ENCODE measurements at regions not wholly inside any gene's neighbourhood (a gene's known extent, or its start where the extent isn't known, plus 50 kb on each side); places are given as distances from the start of the nearest gene placed in this dataset.

- ChIA-PET CTCF (interaction anchor here (0.5 kb wide), 1 partner anchor 180 kb away, joined by 3 read pairs; no protein-coding TSS in a partner anchor), POLR2A (no interaction called here)
- in situ Hi-C loops (cut with HindIII; ENCODE audit: low pct_unique_long_range_greater_than_20kb, low sequenced_read_pairs) (no loop called here), intact Hi-C loops (cut with micrococcal nuclease; ENCODE audit: unreplicated experiment) (loop anchor here (2.0 to 10.0 kb wide), 3 partner anchors 254 to 564 kb away; no protein-coding TSS in a partner anchor)
- no TSS peak for BruUV-seq (replicated peaks)
- H3K27ac ChIP-seq (ENCODE audit: low read length) = no peak overlapping the region
- DNase-seq (ENCODE audit: low read depth, low spot score) (peak; percentile 45), ATAC-seq (peak; percentile 83)
- no peak overlapping the region for H3K4me3 ChIP-seq (ENCODE audit: low read depth in 2 of 2, low read length in 2 of 2)
- H3K4me1 ChIP-seq (ENCODE audit: control insufficient read depth, insufficient read depth, low read length) = no peaks in the 10 kb centered on the region
- H3K27me3 ChIP-seq (ENCODE audit: control insufficient read depth, insufficient read depth, low read length) = no peaks in the 10 kb centered on the region
- TF ChIP-seq CTCF (IDR thresholded peaks at IDR 0.05) (peak; percentile 80), SIN3A (IDR thresholded peaks at IDR 0.05; ENCODE audit: borderline replicate concordance, insufficient read depth, low read depth, low read length) (no peak)
- H3K9me3 ChIP-seq (ENCODE audit: control insufficient read depth, insufficient read depth, low read depth, low read length) = no peaks in the 10 kb centered on the region
- no peaks in the 10 kb centered on the region for H3K36me3 ChIP-seq (ENCODE audit: control insufficient read depth, insufficient read depth, low read length)
Measured at GRCh38 chr2:136378712-136379595, 261.0 kb upstream of the CXCR4 start.

- no peak overlapping the region for H3K4me3 ChIP-seq (ENCODE audit: low read depth in 2 of 2, low read length in 2 of 2)
- H3K27ac ChIP-seq (ENCODE audit: low read length) = no peak overlapping the region
- CTCF ChIA-PET = no interaction called here
- no peaks in the 10 kb centered on the region for H3K36me3 ChIP-seq (ENCODE audit: control insufficient read depth, insufficient read depth, low read length)
- intact Hi-C loops (cut with micrococcal nuclease; ENCODE audit: unreplicated experiment) (loop anchor here (2.0 to 10.0 kb wide), 3 partner anchors 253 to 563 kb away; no protein-coding TSS in a partner anchor), in situ Hi-C loops (cut with HindIII; ENCODE audit: low pct_unique_long_range_greater_than_20kb, low sequenced_read_pairs) (no loop called here)
- no peaks in the 10 kb centered on the region for H3K27me3 ChIP-seq (ENCODE audit: control insufficient read depth, insufficient read depth, low read length)
- H3K4me1 ChIP-seq (ENCODE audit: control insufficient read depth, insufficient read depth, low read length) = no peaks in the 10 kb centered on the region
- no peak for TF ChIP-seq POLR2AphosphoS5 (IDR thresholded peaks at IDR 0.05; ENCODE audit: low read depth, low read length)
- no peak for TF ChIP-seq SIN3A (IDR thresholded peaks at IDR 0.05; ENCODE audit: borderline replicate concordance, insufficient read depth, low read depth, low read length)
- TF ChIP-seq TCF7L2 (IDR thresholded peaks at IDR 0.05; ENCODE audit: low read depth, low read length) = no peak
- no peak for TF ChIP-seq REST (IDR thresholded peaks at IDR 0.05; ENCODE audit: insufficient read depth in 1 of 2, low read depth in 2 of 2, low read length in 1 of 2)
- TF ChIP-seq CTCF (IDR thresholded peaks at IDR 0.05) = no peak
- DNase-seq (ENCODE audit: low read depth, low spot score) (no peak), ATAC-seq (no peak)
- BruUV-seq (replicated peaks) = no TSS peak
- no peaks in the 10 kb centered on the region for H3K9me3 ChIP-seq (ENCODE audit: control insufficient read depth, insufficient read depth, low read depth, low read length)
- POLR2A ChIA-PET = no interaction called here
Measured at GRCh38 chr2:136377423-136378382, 259.8 kb upstream of the CXCR4 start.
